ENCODE measurements at regions not wholly inside any gene's neighbourhood (a gene's known extent, or its start where the extent isn't known, plus 50 kb on each side); places are given as distances from the start of the nearest gene placed in this dataset.

- no peak for TF ChIP-seq GATA2 (IDR thresholded peaks at IDR 0.05; ENCODE audit: low read depth, low read length)
- TF ChIP-seq GATA3 (IDR thresholded peaks at IDR 0.05; ENCODE audit: low read depth, low read length): no peak
Measured at GRCh38 chr5:98521821-98522220, 251.6 kb upstream of the RGMB start.

All from SH-SY5Y (cell line).